ENCODE measurements at regions not wholly inside any gene's neighbourhood (a gene's known extent, or its start where the extent isn't known, plus 50 kb on each side); places are given as distances from the start of the nearest gene placed in this dataset.

DNA sequence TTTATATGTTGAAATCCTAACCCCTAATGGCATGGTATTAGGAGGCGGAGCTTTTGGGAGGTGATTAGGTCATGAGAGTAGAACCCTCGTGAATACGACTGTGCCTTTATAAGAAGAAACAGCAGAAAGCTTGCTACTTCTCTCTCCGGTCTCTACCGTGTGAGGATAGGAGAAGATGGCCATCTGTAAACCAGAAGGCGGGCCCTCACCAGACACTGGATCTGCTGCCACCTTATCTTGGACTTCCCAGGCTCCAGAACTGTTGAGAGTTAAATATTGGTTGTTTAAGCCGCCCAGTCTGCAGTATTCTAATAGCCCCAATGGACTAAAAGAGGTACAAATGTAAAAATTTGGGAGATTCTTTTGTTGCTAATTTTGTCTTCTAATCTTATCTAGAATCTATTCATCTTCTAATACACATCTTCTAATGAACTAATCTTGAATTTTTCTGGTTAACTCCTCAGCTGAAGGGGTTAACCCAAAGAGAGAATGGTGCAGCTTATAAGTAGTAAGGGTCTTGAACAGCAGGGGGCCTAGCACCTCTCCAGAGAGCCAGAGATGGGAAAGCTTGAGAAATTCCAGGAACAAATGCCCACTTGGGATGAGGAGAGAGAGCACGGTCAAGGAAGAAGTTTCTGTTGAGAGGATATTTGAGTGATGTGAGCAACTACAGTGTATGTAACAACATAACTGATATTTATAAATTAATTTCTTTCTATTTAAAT lies 264.0 kb upstream of the GRIP1 start:
- no peak overlapping the region for H3K4me3 Mint-ChIP-seq
- no peak for DNase-seq (ENCODE audit: low spot score)
- peaks cover 2% of the 10 kb centered on the region for H3K27me3 Mint-ChIP-seq (ENCODE audit: insufficient read depth)
- no peak overlapping the region for H3K27ac Mint-ChIP-seq
- intact Hi-C loops (cut with micrococcal nuclease), result no loop called here
- no peaks in the 10 kb centered on the region for H3K4me1 Mint-ChIP-seq (ENCODE audit: low read depth)
- H3K9me3 Mint-ChIP-seq, result no peaks in the 10 kb centered on the region
- no peaks in the 10 kb centered on the region for H3K36me3 Mint-ChIP-seq (ENCODE audit: low read depth)

DNA sequence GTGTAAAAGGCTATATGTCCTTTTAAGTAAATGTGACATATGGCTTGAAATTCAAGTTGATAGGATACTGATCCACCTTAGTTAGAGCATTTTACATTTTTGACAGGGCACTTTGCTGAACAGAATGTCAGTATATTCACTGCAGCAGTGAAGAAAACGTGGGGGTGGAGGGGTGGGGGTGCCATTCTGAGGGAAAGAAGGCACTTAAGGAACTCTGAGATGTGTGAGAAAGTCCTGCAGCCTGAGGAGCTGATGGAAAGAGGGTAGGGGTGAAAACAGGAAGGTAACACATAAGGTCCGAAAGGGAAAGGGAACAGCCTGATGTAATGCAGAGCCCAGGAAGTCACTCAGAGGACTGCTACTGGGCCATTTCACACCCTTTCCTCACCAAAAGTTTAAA lies 265.5 kb upstream of the GRIP1 start:
- H3K27ac Mint-ChIP-seq, result no peak overlapping the region
- no peaks in the 10 kb centered on the region for H3K4me1 Mint-ChIP-seq (ENCODE audit: low read depth)
- peaks cover 2% of the 10 kb centered on the region for H3K27me3 Mint-ChIP-seq (ENCODE audit: insufficient read depth)
- no peak for DNase-seq (ENCODE audit: low spot score)
- no peaks in the 10 kb centered on the region for H3K9me3 Mint-ChIP-seq
- H3K36me3 Mint-ChIP-seq (ENCODE audit: low read depth), result no peaks in the 10 kb centered on the region
- H3K4me3 Mint-ChIP-seq, result no peak overlapping the region
- intact Hi-C loops (cut with micrococcal nuclease), result no loop called here

- Mint-ChIP-seq H3K27ac (no peak overlapping the region), H3K4me1 (ENCODE audit: low read depth) (no peaks in the 10 kb centered on the region), H3K36me3 (ENCODE audit: low read depth) (no peaks in the 10 kb centered on the region), H3K27me3 (ENCODE audit: insufficient read depth) (peaks cover 2% of the 10 kb centered on the region), H3K4me3 (no peak overlapping the region), H3K9me3 (no peaks in the 10 kb centered on the region)
- intact Hi-C loops (cut with micrococcal nuclease), result no loop called here
- DNase-seq (ENCODE audit: low spot score), result no peak
Observed at GRCh38 chr12:66945189-66945817, 266.4 kb upstream of the GRIP1 start.

DNA sequence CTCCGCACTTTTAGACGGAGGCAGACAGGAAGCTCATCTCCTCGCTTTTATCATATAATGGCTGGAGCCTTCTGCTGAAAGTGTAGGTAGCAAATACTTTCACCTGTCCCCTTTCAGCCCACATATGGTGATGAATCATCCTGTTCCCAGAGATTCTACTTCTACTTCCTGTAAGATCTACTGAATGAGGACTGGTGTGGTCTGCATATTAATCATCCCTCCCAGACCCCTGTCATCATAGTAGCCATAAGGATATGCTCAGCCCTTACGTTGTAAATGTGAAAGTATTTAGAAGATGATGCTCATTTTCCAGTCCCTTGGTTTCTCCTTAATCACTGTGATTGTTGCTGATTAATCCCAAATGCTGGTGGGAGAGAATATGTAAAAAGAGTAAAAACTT lies 268.2 kb upstream of the GRIP1 start:
- Mint-ChIP-seq H3K36me3 (ENCODE audit: low read depth) (no peaks in the 10 kb centered on the region), H3K4me1 (ENCODE audit: low read depth) (no peaks in the 10 kb centered on the region), H3K27ac (no peak overlapping the region), H3K9me3 (no peaks in the 10 kb centered on the region), H3K4me3 (no peak overlapping the region), H3K27me3 (ENCODE audit: insufficient read depth) (peaks cover 5% of the 10 kb centered on the region)
- DNase-seq (ENCODE audit: low spot score), result no peak
- intact Hi-C loops (cut with micrococcal nuclease), result loop anchor here (1.0 kb wide), 1 partner anchor 32 kb away; no protein-coding TSS in a partner anchor

- no peaks in the 10 kb centered on the region for H3K4me1 Mint-ChIP-seq (ENCODE audit: low read depth)
- peaks cover 2% of the 10 kb centered on the region for H3K27me3 Mint-ChIP-seq (ENCODE audit: insufficient read depth)
- H3K4me3 Mint-ChIP-seq, result no peak overlapping the region
- H3K36me3 Mint-ChIP-seq (ENCODE audit: low read depth), result no peaks in the 10 kb centered on the region
- DNase-seq (ENCODE audit: low spot score), result no peak
- no peak overlapping the region for H3K27ac Mint-ChIP-seq
- H3K9me3 Mint-ChIP-seq, result no peaks in the 10 kb centered on the region
- intact Hi-C loops (cut with micrococcal nuclease), result no loop called here
Observed at GRCh38 chr12:66952668-66953067, 273.8 kb upstream of the GRIP1 start.

DNA sequence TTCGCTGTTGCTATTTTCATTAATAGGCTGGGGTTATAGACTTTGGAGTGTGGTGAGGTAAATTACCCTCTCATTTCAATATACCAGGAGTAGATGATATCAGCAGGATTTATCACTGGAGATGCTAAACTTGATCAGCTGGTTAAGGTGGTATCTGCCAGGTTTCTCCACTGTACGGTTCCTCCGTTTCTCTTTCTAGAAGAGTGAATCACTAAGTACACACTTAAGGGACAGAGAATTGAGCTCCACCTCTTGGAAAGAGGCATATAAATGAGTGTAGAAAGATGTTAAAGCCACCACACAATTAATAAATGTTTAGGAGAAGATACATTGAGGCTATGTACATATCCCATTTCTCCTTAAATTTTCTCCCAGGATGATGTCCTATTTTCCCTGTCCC lies 277.4 kb upstream of the GRIP1 start:
- DNase-seq (ENCODE audit: low spot score), result no peak
- intact Hi-C loops (cut with micrococcal nuclease), result no loop called here
- Mint-ChIP-seq H3K4me3 (no peak overlapping the region), H3K4me1 (ENCODE audit: low read depth) (no peaks in the 10 kb centered on the region), H3K27me3 (ENCODE audit: insufficient read depth) (peaks cover under 1% of the 10 kb centered on the region), H3K36me3 (ENCODE audit: low read depth) (no peaks in the 10 kb centered on the region), H3K9me3 (no peaks in the 10 kb centered on the region), H3K27ac (no peak overlapping the region)

DNA sequence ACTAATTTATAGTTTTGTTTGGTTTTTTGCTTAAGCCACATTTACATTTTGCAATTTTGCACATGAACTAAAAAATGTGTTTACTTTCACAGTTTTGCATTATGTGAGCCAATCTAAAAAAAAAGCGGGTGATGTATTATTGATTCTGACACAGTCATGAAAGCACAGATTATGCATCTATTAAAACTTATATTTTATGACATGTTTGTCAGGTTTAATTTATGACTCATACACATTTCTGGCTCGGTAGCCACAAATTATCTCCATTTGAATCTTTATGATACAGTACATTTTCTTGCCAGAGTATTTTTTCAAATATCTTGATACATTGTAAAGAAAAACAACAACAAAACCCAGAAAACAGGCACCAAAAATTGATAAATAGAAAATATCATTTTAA lies 280.4 kb upstream of the GRIP1 start:
- no peaks in the 10 kb centered on the region for H3K9me3 Mint-ChIP-seq
- H3K4me3 Mint-ChIP-seq, result no peak overlapping the region
- DNase-seq (ENCODE audit: low spot score), result no peak
- H3K27ac Mint-ChIP-seq, result no peak overlapping the region
- intact Hi-C loops (cut with micrococcal nuclease), result no loop called here
- no peaks in the 10 kb centered on the region for H3K27me3 Mint-ChIP-seq (ENCODE audit: insufficient read depth)
- H3K4me1 Mint-ChIP-seq (ENCODE audit: low read depth), result peaks cover under 1% of the 10 kb centered on the region
- no peaks in the 10 kb centered on the region for H3K36me3 Mint-ChIP-seq (ENCODE audit: low read depth)

DNA sequence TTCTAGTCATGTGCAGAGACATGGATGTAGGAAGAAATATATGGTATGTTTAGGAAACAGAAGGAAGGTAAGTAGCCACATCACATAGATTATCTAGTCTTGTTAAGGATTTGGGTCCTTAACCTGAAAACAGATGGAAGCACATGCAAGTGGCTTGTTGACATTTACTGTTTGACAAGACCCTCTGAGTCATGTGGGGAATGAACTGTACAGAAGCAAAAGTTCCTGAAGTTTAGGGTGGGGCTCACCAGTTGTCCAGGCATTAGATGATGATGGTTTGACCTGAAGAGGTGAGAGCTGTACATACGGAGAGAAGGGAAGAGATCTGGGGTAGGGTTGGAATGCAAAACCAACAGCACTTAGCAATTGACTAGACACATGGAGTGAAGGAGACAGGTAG lies 281.1 kb upstream of the GRIP1 start:
- intact Hi-C loops (cut with micrococcal nuclease), result no loop called here
- no peaks in the 10 kb centered on the region for H3K27me3 Mint-ChIP-seq (ENCODE audit: insufficient read depth)
- H3K27ac Mint-ChIP-seq, result no peak overlapping the region
- no peak for DNase-seq (ENCODE audit: low spot score)
- H3K4me1 Mint-ChIP-seq (ENCODE audit: low read depth), result peaks cover 7% of the 10 kb centered on the region
- H3K4me3 Mint-ChIP-seq, result no peak overlapping the region
- no peaks in the 10 kb centered on the region for H3K9me3 Mint-ChIP-seq
- no peaks in the 10 kb centered on the region for H3K36me3 Mint-ChIP-seq (ENCODE audit: low read depth)

- no peaks in the 10 kb centered on the region for H3K27me3 Mint-ChIP-seq (ENCODE audit: insufficient read depth)
- H3K4me1 Mint-ChIP-seq (ENCODE audit: low read depth), result peaks cover 7% of the 10 kb centered on the region
- no peak overlapping the region for H3K4me3 Mint-ChIP-seq
- no peaks in the 10 kb centered on the region for H3K36me3 Mint-ChIP-seq (ENCODE audit: low read depth)
- DNase-seq (ENCODE audit: low spot score), result no peak
- intact Hi-C loops (cut with micrococcal nuclease), result no loop called here
- no peaks in the 10 kb centered on the region for H3K9me3 Mint-ChIP-seq
- H3K27ac Mint-ChIP-seq, result no peak overlapping the region
Observed at GRCh38 chr12:66960704-66961690, 282.1 kb upstream of the GRIP1 start.

GRCh38 chr12:66962290-66962689 lies 283.4 kb upstream of the GRIP1 start:
- intact Hi-C loops (cut with micrococcal nuclease), result no loop called here
- Mint-ChIP-seq H3K4me1 (ENCODE audit: low read depth) (peaks cover 7% of the 10 kb centered on the region), H3K9me3 (no peaks in the 10 kb centered on the region), H3K27me3 (ENCODE audit: insufficient read depth) (no peaks in the 10 kb centered on the region), H3K36me3 (ENCODE audit: low read depth) (no peaks in the 10 kb centered on the region), H3K27ac (no peak overlapping the region), H3K4me3 (no peak overlapping the region)
- DNase-seq (ENCODE audit: low spot score), result no peak

GRCh38 chr12:66963901-66964300 lies 285.0 kb upstream of the GRIP1 start:
- H3K9me3 Mint-ChIP-seq, result no peaks in the 10 kb centered on the region
- H3K27me3 Mint-ChIP-seq (ENCODE audit: insufficient read depth), result peaks cover 3% of the 10 kb centered on the region
- peaks cover 7% of the 10 kb centered on the region for H3K4me1 Mint-ChIP-seq (ENCODE audit: low read depth)
- intact Hi-C loops (cut with micrococcal nuclease), result loop anchor here (1.0 kb wide), 1 partner anchor 15 kb away; no protein-coding TSS in a partner anchor
- no peak overlapping the region for H3K27ac Mint-ChIP-seq
- H3K36me3 Mint-ChIP-seq (ENCODE audit: low read depth), result no peaks in the 10 kb centered on the region
- H3K4me3 Mint-ChIP-seq, result no peak overlapping the region
- no peak for DNase-seq (ENCODE audit: low spot score)

GRCh38 chr12:66964629-66965028 lies 285.8 kb upstream of the GRIP1 start:
- intact Hi-C loops (cut with micrococcal nuclease), result loop anchor here (1.0 kb wide), 1 partner anchor 15 kb away; no protein-coding TSS in a partner anchor
- Mint-ChIP-seq H3K27me3 (ENCODE audit: insufficient read depth) (peaks cover 9% of the 10 kb centered on the region), H3K4me1 (ENCODE audit: low read depth) (peaks cover 7% of the 10 kb centered on the region), H3K9me3 (no peaks in the 10 kb centered on the region), H3K27ac (peak overlapping the region; percentile 74), H3K36me3 (ENCODE audit: low read depth) (no peaks in the 10 kb centered on the region), H3K4me3 (no peak overlapping the region)
- peak; percentile 11 for DNase-seq (ENCODE audit: low spot score)

GRCh38 chr12:66965621-66966020 lies 286.7 kb upstream of the GRIP1 start:
- H3K27me3 Mint-ChIP-seq (ENCODE audit: insufficient read depth), result peaks cover 9% of the 10 kb centered on the region
- no peak for DNase-seq (ENCODE audit: low spot score)
- H3K36me3 Mint-ChIP-seq (ENCODE audit: low read depth), result no peaks in the 10 kb centered on the region
- H3K4me3 Mint-ChIP-seq, result no peak overlapping the region
- peaks cover 7% of the 10 kb centered on the region for H3K4me1 Mint-ChIP-seq (ENCODE audit: low read depth)
- intact Hi-C loops (cut with micrococcal nuclease), result no loop called here
- H3K27ac Mint-ChIP-seq, result no peak overlapping the region
- H3K9me3 Mint-ChIP-seq, result no peaks in the 10 kb centered on the region

All from activated T-helper 1 cell treated with anti-CD3 and anti-CD28 coated beads, Interleukin-12 subunit alpha, Interleukin-12 subunit beta, Interleukin-2, Interleukin-4 antibody, amounts not matched to agents 30 ng/mL and 10 ng/mL and 1 ng/mL, durations not matched to agents 14 hours and 24 hours and 36 hours (primary cell).